Trophoblast cell (in vitro differentiated cells and primary cell): ENCODE measurements at regions not wholly inside any gene's neighbourhood (a gene's known extent, or its start where the extent isn't known, plus 50 kb on each side); places are given as distances from the start of the nearest gene placed in this dataset.

Experiments used
- DNase-seq, 2 donors: peaks; one replicate each; pipeline ENCODE4 v3.0.0-alpha.2; 2016
- H2AFZ ChIP-seq: 2 replicates; pipeline ENCODE4 v1.6.1; 2013; ENCODE audit warnings: low read length, moderate library complexity, mild to moderate bottlenecking; ENCODE audit not compliant: insufficient read depth, poor library complexity
- H2AK5ac ChIP-seq: 2 replicates; pipeline ENCODE4 v1.6.1; 2013; ENCODE audit warnings: mild to moderate bottlenecking, low read length
- H2BK120ac ChIP-seq: 2 replicates; pipeline ENCODE4 v1.6.1; 2013; ENCODE audit warnings: low read length, mild to moderate bottlenecking, moderate library complexity; ENCODE audit not compliant: insufficient read depth, poor library complexity
- H2BK12ac ChIP-seq: 2 replicates; pipeline ENCODE4 v1.6.1; 2013; ENCODE audit warnings: mild to moderate bottlenecking, low read length, moderate library complexity
- H2BK5ac ChIP-seq: 2 replicates; pipeline ENCODE4 v1.6.1; 2013; ENCODE audit warnings: low read length, low read depth, moderate library complexity, mild to moderate bottlenecking; ENCODE audit not compliant: poor library complexity
- H3K14ac ChIP-seq: 2 replicates; pipeline ENCODE4 v1.6.1; 2013; ENCODE audit warnings: mild to moderate bottlenecking, low read length
- H3K18ac ChIP-seq: 2 replicates; pipeline ENCODE4 v1.6.1; 2013; ENCODE audit warnings: mild to moderate bottlenecking, low read length
- H3K23ac ChIP-seq: 2 replicates; pipeline ENCODE4 v1.6.1; 2013; ENCODE audit warnings: low read length
- H3K27ac ChIP-seq: 2 replicates; pipeline ENCODE4 v1.5.1; 2013; ENCODE audit warnings: low read depth, mild to moderate bottlenecking, inconsistent platforms, low read length, moderate library complexity
- H3K27me3 ChIP-seq: 2 replicates; pipeline ENCODE4 v1.6.1; 2013; ENCODE audit warnings: inconsistent platforms, mild to moderate bottlenecking, low read length, moderate library complexity; ENCODE audit not compliant: insufficient read depth
- H3K36me3 ChIP-seq, 2 experiments: 1 replicate in 1 of 2; 2 replicates in 1 of 2; pipeline ENCODE4 v1.6.1; 2013; ENCODE audit warnings: low read length in 2 of 2, mild to moderate bottlenecking in 2 of 2, moderate library complexity in 1 of 2; ENCODE audit not compliant: insufficient read depth in 2 of 2, control insufficient read depth in 1 of 2
- H3K4ac ChIP-seq: 2 replicates; pipeline ENCODE4 v1.6.1; 2013; ENCODE audit warnings: low read depth, mild to moderate bottlenecking, low read length, moderate library complexity
- H3K4me1 ChIP-seq, 2 experiments: 1 replicate in 1 of 2; 2 replicates in 1 of 2; pipeline ENCODE4 v1.6.1; 2013; ENCODE audit warnings: low read length in 2 of 2, mild to moderate bottlenecking in 2 of 2, moderate library complexity in 1 of 2; ENCODE audit not compliant: insufficient read depth in 2 of 2, control insufficient read depth in 1 of 2
- H3K4me2 ChIP-seq: 2 replicates; pipeline ENCODE4 v1.6.1; 2013; ENCODE audit warnings: inconsistent platforms, mild to moderate bottlenecking, low read length, moderate library complexity
- H3K4me3 ChIP-seq: 2 replicates; pipeline ENCODE4 v1.5.1; 2013; ENCODE audit warnings: mild to moderate bottlenecking, low read depth, low read length, inconsistent platforms
- H3K79me1 ChIP-seq: one replicate; pipeline ENCODE4 v1.6.1; 2013; ENCODE audit warnings: low read length
- H3K79me2 ChIP-seq: 2 replicates; pipeline ENCODE4 v1.6.1; 2013; ENCODE audit warnings: low read length, mild to moderate bottlenecking; ENCODE audit not compliant: control insufficient read depth, insufficient read depth, poor library complexity
- H3K9ac ChIP-seq: 2 replicates; pipeline ENCODE4 v1.6.1; 2013; ENCODE audit warnings: mild to moderate bottlenecking, low read length
- H3K9me3 ChIP-seq: 2 replicates; pipeline ENCODE4 v1.6.1; 2013; ENCODE audit warnings: low read depth, mild to moderate bottlenecking, control low read depth, inconsistent platforms, low read length; ENCODE audit not compliant: insufficient read depth
- H4K12ac ChIP-seq: 2 replicates; pipeline ENCODE4 v1.6.1; 2013; ENCODE audit warnings: low read depth, mild to moderate bottlenecking, low read length, moderate library complexity
- H4K8ac ChIP-seq: 2 replicates; pipeline ENCODE4 v1.6.1; 2013; ENCODE audit warnings: low read depth, mild to moderate bottlenecking, low read length, moderate library complexity
- H4K91ac ChIP-seq: one replicate; pipeline ENCODE4 v1.6.1; 2013; ENCODE audit warnings: low read depth, mild to moderate bottlenecking, low read length, moderate library complexity
- WGBS: extraction: QIAGEN DNeasy Blood & Tissue Kit; methylation state at CpG from one replicate; pipeline ENCODE4 v1.1.7; 2013; ENCODE audit warnings: missing lambda C conversion rate; ENCODE audit not compliant: insufficient read length, insufficient coverage; ENCODE audit errors: extremely low coverage; 5-methylcytosine and 5-hydroxymethylcytosine counted together

- Histone ChIP-seq H3K4ac (no peak overlapping the region), H3K18ac (no peak overlapping the region), H3K9ac (no peak overlapping the region), H3K23ac (no peak overlapping the region), H3K9me3 (peaks cover 1% of the 10 kb centered on the region), H4K8ac (no peak overlapping the region), H2BK5ac (no peak overlapping the region), H3K79me1 (no peaks in the 10 kb centered on the region), H3K27ac (no peak overlapping the region), H3K4me1 (peaks cover 3% of the 10 kb centered on the region in 2 experiments), H4K91ac (no peak overlapping the region), H3K27me3 (no peaks in the 10 kb centered on the region), H2AFZ (no peak overlapping the region), H3K14ac (no peak overlapping the region), H3K4me3 (no peak overlapping the region), H2BK12ac (no peak overlapping the region), H3K36me3 (no peaks in the 10 kb centered on the region), H3K79me2 (no peaks in the 10 kb centered on the region), H4K12ac (no peak overlapping the region), H3K4me2 (no peak overlapping the region), H2AK5ac (no peak overlapping the region), H2BK120ac (no peak overlapping the region)
- no peak for DNase-seq
- WGBS = no CpG with 5 or more reads among the region's 3 CpGs
Measured at GRCh38 chr15:69696946-69697345, 244.3 kb downstream of the RPLP1 start.

- Histone ChIP-seq H2BK5ac (no peak overlapping the region), H3K4me3 (no peak overlapping the region), H3K79me1 (no peaks in the 10 kb centered on the region), H4K91ac (no peak overlapping the region), H3K18ac (no peak overlapping the region), H2AK5ac (no peak overlapping the region), H3K27me3 (no peaks in the 10 kb centered on the region), H3K14ac (no peak overlapping the region), H3K36me3 (no peaks in the 10 kb centered on the region), H2AFZ (no peak overlapping the region), H3K9ac (no peak overlapping the region), H3K4me1 (peaks cover 3% of the 10 kb centered on the region in 2 experiments), H3K79me2 (no peaks in the 10 kb centered on the region), H2BK120ac (no peak overlapping the region), H3K4ac (no peak overlapping the region), H3K27ac (no peak overlapping the region), H4K12ac (no peak overlapping the region), H2BK12ac (no peak overlapping the region), H3K9me3 (peaks cover 1% of the 10 kb centered on the region), H3K4me2 (no peak overlapping the region), H4K8ac (no peak overlapping the region), H3K23ac (no peak overlapping the region)
- no peak for DNase-seq
- WGBS = no CpG with 5 or more reads among the region's 3 CpGs
Measured at GRCh38 chr15:69697916-69698315, 245.3 kb downstream of the RPLP1 start.

DNA sequence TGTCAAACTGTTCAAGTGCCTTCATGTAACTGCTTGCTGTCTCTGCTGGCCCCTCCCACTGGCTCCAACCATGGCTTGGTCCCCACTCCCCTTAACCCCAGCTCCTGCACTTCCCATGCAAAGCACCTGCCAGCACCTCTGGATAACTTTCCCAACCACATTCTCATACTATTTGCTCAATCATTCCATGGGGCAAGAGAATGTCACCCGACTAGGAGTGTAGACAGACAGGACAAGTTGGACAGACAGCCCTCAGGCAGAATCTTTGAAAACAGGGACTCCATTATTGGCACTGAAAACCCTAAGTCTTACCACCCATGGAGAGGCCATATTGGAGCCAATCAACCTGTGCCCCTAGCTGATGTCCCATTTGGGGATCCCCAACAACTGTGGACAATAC lies 246.5 kb downstream of the RPLP1 start:
- H2AFZ ChIP-seq = no peak overlapping the region
- H3K18ac ChIP-seq = no peak overlapping the region
- no peak overlapping the region for H2AK5ac ChIP-seq
- no peaks in the 10 kb centered on the region for H3K36me3 ChIP-seq
- no peak overlapping the region for H2BK12ac ChIP-seq
- peaks cover 1% of the 10 kb centered on the region for H3K9me3 ChIP-seq
- no peak overlapping the region for H2BK5ac ChIP-seq
- H4K8ac ChIP-seq = no peak overlapping the region
- DNase-seq = peak; percentile 77 to 95
- H3K79me1 ChIP-seq = no peaks in the 10 kb centered on the region
- no peak overlapping the region for H3K9ac ChIP-seq
- no peak overlapping the region for H3K23ac ChIP-seq
- no peaks in the 10 kb centered on the region for H3K27me3 ChIP-seq
- H3K4ac ChIP-seq = no peak overlapping the region
- no peaks in the 10 kb centered on the region for H3K79me2 ChIP-seq
- no peak overlapping the region for H2BK120ac ChIP-seq
- H3K14ac ChIP-seq = no peak overlapping the region
- no peak overlapping the region for H3K27ac ChIP-seq
- peaks cover 3% of the 10 kb centered on the region in 2 experiments for H3K4me1 ChIP-seq
- no peak overlapping the region for H3K4me2 ChIP-seq
- no peak overlapping the region for H3K4me3 ChIP-seq
- H4K12ac ChIP-seq = no peak overlapping the region
- no peak overlapping the region for H4K91ac ChIP-seq
- WGBS = no CpG with 5 or more reads among the region's 1 CpG

DNA sequence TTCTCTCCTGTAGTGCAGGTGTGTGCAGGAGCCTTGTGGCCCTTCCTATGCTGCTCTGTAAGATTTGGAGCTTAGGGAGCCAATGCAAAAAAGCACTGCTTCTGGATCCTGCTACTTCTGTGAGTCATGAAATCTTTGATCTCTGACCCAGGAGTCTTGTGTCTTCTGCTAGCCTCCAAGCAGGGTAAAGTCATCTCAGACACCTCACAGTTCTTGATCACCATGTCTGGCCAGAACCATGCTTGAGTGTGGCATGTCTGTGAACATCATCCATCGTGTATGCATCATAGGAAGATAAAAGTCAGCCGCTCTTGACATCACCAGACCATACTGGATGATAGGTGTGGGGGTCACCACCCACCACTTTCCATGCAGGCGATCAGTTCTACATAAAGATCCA lies 247.8 kb downstream of the RPLP1 start:
- no peak overlapping the region for H3K4me2 ChIP-seq
- no peak overlapping the region for H3K23ac ChIP-seq
- no peak overlapping the region for H2BK120ac ChIP-seq
- no peak for DNase-seq
- no peak overlapping the region for H2AK5ac ChIP-seq
- no peak overlapping the region for H2BK12ac ChIP-seq
- no peak overlapping the region for H3K18ac ChIP-seq
- H3K79me1 ChIP-seq = no peaks in the 10 kb centered on the region
- H3K27me3 ChIP-seq = no peaks in the 10 kb centered on the region
- H3K14ac ChIP-seq = no peak overlapping the region
- H4K12ac ChIP-seq = no peak overlapping the region
- peaks cover 1% of the 10 kb centered on the region for H3K9me3 ChIP-seq
- H2BK5ac ChIP-seq = no peak overlapping the region
- no peak overlapping the region for H2AFZ ChIP-seq
- no peaks in the 10 kb centered on the region for H3K36me3 ChIP-seq
- H3K27ac ChIP-seq = no peak overlapping the region
- no peak overlapping the region for H3K4ac ChIP-seq
- no peak overlapping the region for H3K9ac ChIP-seq
- WGBS = no CpG with 5 or more reads among the region's 3 CpGs
- H3K79me2 ChIP-seq = no peaks in the 10 kb centered on the region
- H4K91ac ChIP-seq = no peak overlapping the region
- H3K4me1 ChIP-seq = peaks cover 3% of the 10 kb centered on the region in 2 experiments
- no peak overlapping the region for H4K8ac ChIP-seq
- H3K4me3 ChIP-seq = no peak overlapping the region
